GM23338 (cell line): ENCODE measurements at regions not wholly inside any gene's neighbourhood (a gene's known extent, or its start where the extent isn't known, plus 50 kb on each side); places are given as distances from the start of the nearest gene placed in this dataset.

Experiments used
- ATAC-seq: fragments of 200-7000 bp; cut with Tn5 transposase; 3 replicates; pipeline ENCODE4 v1.9.1; 2020
- DNase-seq: peaks from one replicate; pipeline ENCODE4 v3.0.0-alpha.2; 2015; ENCODE audit warnings: low spot score
- H2AFZ ChIP-seq: fragments of 200-600 bp; sonication (generic); 2 replicates; pipeline ENCODE4 v1.8.0; 2016; ENCODE audit warnings: antibody characterized with exemption, mild to moderate bottlenecking, moderate library complexity
- H3F3A ChIP-seq: fragments of 200-600 bp; sonication (generic); replicated peaks from 2 replicates; pipeline ENCODE4 v1.8.0; 2017; ENCODE audit warnings: antibody characterized with exemption, mixed run types, low read depth
- H3K27ac ChIP-seq: fragments of 200-600 bp; sonication (generic); 2 replicates; pipeline ENCODE4 v1.6.1; 2016; ENCODE audit warnings: low read depth
- H3K27me3 ChIP-seq: fragments of 200-600 bp; sonication (generic); 2 replicates; pipeline ENCODE4 v1.8.0; 2016; ENCODE audit warnings: mild to moderate bottlenecking, mixed run types, moderate library complexity; ENCODE audit not compliant: insufficient read depth
- H3K36me3 ChIP-seq: fragments of 200-600 bp; sonication (generic); 2 replicates; pipeline ENCODE4 v1.8.0; 2016; ENCODE audit warnings: mild to moderate bottlenecking; ENCODE audit not compliant: insufficient read depth
- H3K4me1 ChIP-seq: fragments of 200-600 bp; sonication (generic); 2 replicates; pipeline ENCODE4 v1.8.0; 2016; ENCODE audit warnings: mild to moderate bottlenecking, moderate library complexity; ENCODE audit not compliant: insufficient read depth
- H3K4me2 ChIP-seq: fragments of 200-600 bp; sonication (generic); 2 replicates; pipeline ENCODE4 v1.7.1; 2017; ENCODE audit warnings: mixed run types
- H3K4me3 ChIP-seq: fragments of 200-600 bp; sonication (generic); 2 replicates; pipeline ENCODE4 v1.6.1; 2016; ENCODE audit warnings: mixed run types
- H3K79me2 ChIP-seq: fragments of 200-600 bp; sonication (generic); replicated peaks from 2 replicates; pipeline ENCODE4 v1.8.0; 2017; ENCODE audit warnings: mild to moderate bottlenecking; ENCODE audit not compliant: insufficient read depth
- H3K9me2 ChIP-seq: fragments of 200-600 bp; sonication (generic); 2 replicates; pipeline ENCODE4 v1.8.0; 2017; ENCODE audit not compliant: insufficient read depth
- H4K20me1 ChIP-seq: fragments of 200-600 bp; sonication (generic); replicated peaks from 2 replicates; pipeline ENCODE4 v1.8.0; 2017; ENCODE audit warnings: mild to moderate bottlenecking; ENCODE audit not compliant: insufficient read depth
- H3K27ac Mint-ChIP-seq: 2 replicates; pipeline ENCODE4 v1.8.0; 2020; ENCODE audit warnings: inconsistent platforms, mild to moderate bottlenecking, moderate library complexity, mixed read lengths
- H3K27me3 Mint-ChIP-seq: 3 replicates; pipeline ENCODE4 v1.8.0; 2022; ENCODE audit warnings: low read depth, mild to moderate bottlenecking, moderate library complexity, mixed read lengths, inconsistent platforms; ENCODE audit not compliant: insufficient read depth, poor library complexity
- H3K36me3 Mint-ChIP-seq: 3 replicates; pipeline ENCODE4 v1.8.0; 2021; ENCODE audit warnings: low read depth, mild to moderate bottlenecking, inconsistent platforms, moderate library complexity, mixed read lengths
- H3K4me1 Mint-ChIP-seq: 3 replicates; pipeline ENCODE4 v1.8.0; 2020; ENCODE audit warnings: mild to moderate bottlenecking, inconsistent platforms, mixed read lengths
- H3K4me3 Mint-ChIP-seq: 3 replicates; pipeline ENCODE4 v1.8.0; 2021; ENCODE audit warnings: moderate library complexity, mild to moderate bottlenecking, inconsistent platforms, mixed read lengths
- H3K9me3 Mint-ChIP-seq: 3 replicates; pipeline ENCODE4 v1.8.0; 2020; ENCODE audit warnings: moderate library complexity, mild to moderate bottlenecking, inconsistent platforms, mixed read lengths
- CREB1 ChIP-seq: fragments of 250-450 bp; sonication (Bioruptor Pico); IDR thresholded peaks from 2 replicates; pipeline ENCODE4 v1.5.0; 2020; ENCODE audit warnings: low read depth, mild to moderate bottlenecking, moderate library complexity
- EZH2 ChIP-seq: fragments of 200-600 bp; sonication (generic); IDR thresholded peaks from one replicate; pipeline ENCODE4 v1.8.0; 2017; ENCODE audit warnings: antibody characterized with exemption, mild to moderate bottlenecking, low read depth; ENCODE audit not compliant: unreplicated experiment
- EZH2phosphoT487 ChIP-seq: fragments of 200-600 bp; sonication (generic); IDR thresholded peaks from one replicate; pipeline ENCODE4 v1.8.1; 2018; ENCODE audit warnings: antibody characterized with exemption; ENCODE audit not compliant: unreplicated experiment
- JUNB ChIP-seq: IDR thresholded peaks from one replicate; pipeline ENCODE4 v1.6.1; 2016; ENCODE audit warnings: antibody characterized with exemption; ENCODE audit not compliant: unreplicated experiment
- POLR2AphosphoS5 ChIP-seq: IDR thresholded peaks from 2 replicates; pipeline ENCODE4 v1.6.1; 2016; ENCODE audit warnings: antibody characterized with exemption, low read depth
- STAT1 ChIP-seq: IDR thresholded peaks from one replicate; pipeline ENCODE4 v1.6.1; 2016; ENCODE audit warnings: antibody characterized with exemption; ENCODE audit not compliant: unreplicated experiment
- ZNF114 ChIP-seq: fragments of 250-450 bp; sonication (Bioruptor Pico); IDR thresholded peaks from 2 replicates; pipeline ENCODE4 v1.5.0; 2020; ENCODE audit warnings: mild to moderate bottlenecking, moderate library complexity
- ZNF331 ChIP-seq: fragments of 250-450 bp; sonication (Bioruptor Pico); IDR thresholded peaks from 2 replicates; pipeline ENCODE4 v1.5.0; 2020; ENCODE audit warnings: low read depth, mild to moderate bottlenecking, moderate library complexity
- TF ChIP-seq, protein P1 (sequence below): IDR thresholded peaks from 2 replicates; pipeline ENCODE4 v1.6.1; 2016; ENCODE audit warnings: antibody characterized with exemption
- TF ChIP-seq, protein P2 (sequence below): IDR thresholded peaks from one replicate; pipeline ENCODE4 v1.6.1; 2018; ENCODE audit warnings: antibody characterized with exemption; ENCODE audit not compliant: unreplicated experiment
- TF ChIP-seq, protein P3 (sequence below): fragments of 250-450 bp; sonication (Bioruptor Pico); IDR thresholded peaks from 2 replicates; pipeline ENCODE4 v1.5.0; 2020; ENCODE audit warnings: mild to moderate bottlenecking, moderate library complexity

DNA sequence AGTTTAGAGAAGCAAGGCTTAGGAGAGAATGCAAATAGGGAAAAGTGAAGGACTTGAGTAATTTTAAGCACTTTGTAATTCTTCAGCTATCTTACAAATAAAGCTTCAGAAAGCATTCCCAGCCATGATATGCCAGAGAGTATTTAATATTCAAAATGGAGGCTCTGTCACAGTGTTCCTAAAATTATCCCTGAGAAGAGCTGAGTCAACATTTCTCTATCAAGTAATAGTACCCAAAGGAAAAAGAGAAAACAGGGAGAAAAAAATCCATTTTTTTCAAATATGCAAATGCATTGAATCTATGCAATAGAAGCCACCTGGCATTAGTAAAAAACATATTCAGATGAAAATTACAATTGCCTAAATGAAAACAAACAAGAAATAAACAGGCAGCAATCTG is 392.6 kb upstream of the FAM174A start:
- Histone ChIP-seq H4K20me1 (no peaks in the 10 kb centered on the region), H3F3A (no peaks in the 10 kb centered on the region), H2AFZ (no peak overlapping the region), H3K9me2 (no peaks in the 10 kb centered on the region), H3K79me2 (no peaks in the 10 kb centered on the region), H3K4me3 (no peak overlapping the region), H3K4me1 (no peaks in the 10 kb centered on the region), H3K36me3 (no peaks in the 10 kb centered on the region), H3K4me2 (no peak overlapping the region), H3K27me3 (no peaks in the 10 kb centered on the region), H3K27ac (no peak overlapping the region)
- Mint-ChIP-seq H3K4me3 (no peak overlapping the region), H3K4me1 (no peaks in the 10 kb centered on the region), H3K36me3 (no peaks in the 10 kb centered on the region), H3K27ac (no peak overlapping the region), H3K9me3 (no peaks in the 10 kb centered on the region), H3K27me3 (no peaks in the 10 kb centered on the region)
- DNase-seq (no peak), ATAC-seq (no peak)
- TF ChIP-seq, protein P1, sequence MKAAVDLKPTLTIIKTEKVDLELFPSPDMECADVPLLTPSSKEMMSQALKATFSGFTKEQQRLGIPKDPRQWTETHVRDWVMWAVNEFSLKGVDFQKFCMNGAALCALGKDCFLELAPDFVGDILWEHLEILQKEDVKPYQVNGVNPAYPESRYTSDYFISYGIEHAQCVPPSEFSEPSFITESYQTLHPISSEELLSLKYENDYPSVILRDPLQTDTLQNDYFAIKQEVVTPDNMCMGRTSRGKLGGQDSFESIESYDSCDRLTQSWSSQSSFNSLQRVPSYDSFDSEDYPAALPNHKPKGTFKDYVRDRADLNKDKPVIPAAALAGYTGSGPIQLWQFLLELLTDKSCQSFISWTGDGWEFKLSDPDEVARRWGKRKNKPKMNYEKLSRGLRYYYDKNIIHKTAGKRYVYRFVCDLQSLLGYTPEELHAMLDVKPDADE: no peak
- TF ChIP-seq JUNB (no peak), POLR2AphosphoS5 (no peak), ZNF114 (CRISPR knock-in tag) (no peak), ZNF331 (CRISPR knock-in tag) (no peak), STAT1 (no peak), CREB1 (CRISPR knock-in tag) (no peak), EZH2 (no peak), EZH2phosphoT487 (no peak)
- TF ChIP-seq, protein P2, sequence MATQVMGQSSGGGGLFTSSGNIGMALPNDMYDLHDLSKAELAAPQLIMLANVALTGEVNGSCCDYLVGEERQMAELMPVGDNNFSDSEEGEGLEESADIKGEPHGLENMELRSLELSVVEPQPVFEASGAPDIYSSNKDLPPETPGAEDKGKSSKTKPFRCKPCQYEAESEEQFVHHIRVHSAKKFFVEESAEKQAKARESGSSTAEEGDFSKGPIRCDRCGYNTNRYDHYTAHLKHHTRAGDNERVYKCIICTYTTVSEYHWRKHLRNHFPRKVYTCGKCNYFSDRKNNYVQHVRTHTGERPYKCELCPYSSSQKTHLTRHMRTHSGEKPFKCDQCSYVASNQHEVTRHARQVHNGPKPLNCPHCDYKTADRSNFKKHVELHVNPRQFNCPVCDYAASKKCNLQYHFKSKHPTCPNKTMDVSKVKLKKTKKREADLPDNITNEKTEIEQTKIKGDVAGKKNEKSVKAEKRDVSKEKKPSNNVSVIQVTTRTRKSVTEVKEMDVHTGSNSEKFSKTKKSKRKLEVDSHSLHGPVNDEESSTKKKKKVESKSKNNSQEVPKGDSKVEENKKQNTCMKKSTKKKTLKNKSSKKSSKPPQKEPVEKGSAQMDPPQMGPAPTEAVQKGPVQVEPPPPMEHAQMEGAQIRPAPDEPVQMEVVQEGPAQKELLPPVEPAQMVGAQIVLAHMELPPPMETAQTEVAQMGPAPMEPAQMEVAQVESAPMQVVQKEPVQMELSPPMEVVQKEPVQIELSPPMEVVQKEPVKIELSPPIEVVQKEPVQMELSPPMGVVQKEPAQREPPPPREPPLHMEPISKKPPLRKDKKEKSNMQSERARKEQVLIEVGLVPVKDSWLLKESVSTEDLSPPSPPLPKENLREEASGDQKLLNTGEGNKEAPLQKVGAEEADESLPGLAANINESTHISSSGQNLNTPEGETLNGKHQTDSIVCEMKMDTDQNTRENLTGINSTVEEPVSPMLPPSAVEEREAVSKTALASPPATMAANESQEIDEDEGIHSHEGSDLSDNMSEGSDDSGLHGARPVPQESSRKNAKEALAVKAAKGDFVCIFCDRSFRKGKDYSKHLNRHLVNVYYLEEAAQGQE: no peak

DNA sequence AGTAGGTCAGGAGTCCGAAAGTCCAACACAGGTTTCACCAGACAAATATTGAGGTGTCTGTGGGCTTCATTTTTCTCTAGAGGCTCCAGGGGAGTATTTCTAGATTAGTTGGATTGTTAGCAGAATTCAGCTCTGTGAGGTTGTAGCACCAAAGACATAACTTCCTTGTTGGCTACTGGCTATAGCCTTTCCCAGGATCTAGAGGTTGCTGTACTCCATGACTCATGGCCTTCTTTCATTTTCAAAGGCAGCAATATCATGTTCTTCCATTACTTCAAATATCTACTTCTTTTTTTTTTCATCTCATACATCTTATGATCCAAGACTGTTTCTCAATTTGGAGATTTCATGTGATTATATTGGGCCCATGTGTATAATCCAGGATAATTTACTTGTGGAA is 404.0 kb upstream of the FAM174A start:
- no peaks in the 10 kb centered on the region for H3F3A ChIP-seq
- H3K9me2 ChIP-seq: no peaks in the 10 kb centered on the region
- H3K27ac ChIP-seq: no peak overlapping the region
- DNase-seq (no peak), ATAC-seq (no peak)
- H3K79me2 ChIP-seq: no peaks in the 10 kb centered on the region
- Mint-ChIP-seq H3K27ac (no peak overlapping the region), H3K9me3 (no peaks in the 10 kb centered on the region), H3K4me3 (no peak overlapping the region), H3K36me3 (no peaks in the 10 kb centered on the region), H3K27me3 (no peaks in the 10 kb centered on the region), H3K4me1 (no peaks in the 10 kb centered on the region)
- no peak overlapping the region for H3K4me2 ChIP-seq
- no peaks in the 10 kb centered on the region for H4K20me1 ChIP-seq
- no peak overlapping the region for H2AFZ ChIP-seq
- H3K4me1 ChIP-seq: no peaks in the 10 kb centered on the region
- no peaks in the 10 kb centered on the region for H3K36me3 ChIP-seq
- H3K27me3 ChIP-seq: no peaks in the 10 kb centered on the region
- no peak overlapping the region for H3K4me3 ChIP-seq
- TF ChIP-seq, protein P1: no peak
- TF ChIP-seq CREB1 (CRISPR knock-in tag): no peak
- TF ChIP-seq, protein P3, sequence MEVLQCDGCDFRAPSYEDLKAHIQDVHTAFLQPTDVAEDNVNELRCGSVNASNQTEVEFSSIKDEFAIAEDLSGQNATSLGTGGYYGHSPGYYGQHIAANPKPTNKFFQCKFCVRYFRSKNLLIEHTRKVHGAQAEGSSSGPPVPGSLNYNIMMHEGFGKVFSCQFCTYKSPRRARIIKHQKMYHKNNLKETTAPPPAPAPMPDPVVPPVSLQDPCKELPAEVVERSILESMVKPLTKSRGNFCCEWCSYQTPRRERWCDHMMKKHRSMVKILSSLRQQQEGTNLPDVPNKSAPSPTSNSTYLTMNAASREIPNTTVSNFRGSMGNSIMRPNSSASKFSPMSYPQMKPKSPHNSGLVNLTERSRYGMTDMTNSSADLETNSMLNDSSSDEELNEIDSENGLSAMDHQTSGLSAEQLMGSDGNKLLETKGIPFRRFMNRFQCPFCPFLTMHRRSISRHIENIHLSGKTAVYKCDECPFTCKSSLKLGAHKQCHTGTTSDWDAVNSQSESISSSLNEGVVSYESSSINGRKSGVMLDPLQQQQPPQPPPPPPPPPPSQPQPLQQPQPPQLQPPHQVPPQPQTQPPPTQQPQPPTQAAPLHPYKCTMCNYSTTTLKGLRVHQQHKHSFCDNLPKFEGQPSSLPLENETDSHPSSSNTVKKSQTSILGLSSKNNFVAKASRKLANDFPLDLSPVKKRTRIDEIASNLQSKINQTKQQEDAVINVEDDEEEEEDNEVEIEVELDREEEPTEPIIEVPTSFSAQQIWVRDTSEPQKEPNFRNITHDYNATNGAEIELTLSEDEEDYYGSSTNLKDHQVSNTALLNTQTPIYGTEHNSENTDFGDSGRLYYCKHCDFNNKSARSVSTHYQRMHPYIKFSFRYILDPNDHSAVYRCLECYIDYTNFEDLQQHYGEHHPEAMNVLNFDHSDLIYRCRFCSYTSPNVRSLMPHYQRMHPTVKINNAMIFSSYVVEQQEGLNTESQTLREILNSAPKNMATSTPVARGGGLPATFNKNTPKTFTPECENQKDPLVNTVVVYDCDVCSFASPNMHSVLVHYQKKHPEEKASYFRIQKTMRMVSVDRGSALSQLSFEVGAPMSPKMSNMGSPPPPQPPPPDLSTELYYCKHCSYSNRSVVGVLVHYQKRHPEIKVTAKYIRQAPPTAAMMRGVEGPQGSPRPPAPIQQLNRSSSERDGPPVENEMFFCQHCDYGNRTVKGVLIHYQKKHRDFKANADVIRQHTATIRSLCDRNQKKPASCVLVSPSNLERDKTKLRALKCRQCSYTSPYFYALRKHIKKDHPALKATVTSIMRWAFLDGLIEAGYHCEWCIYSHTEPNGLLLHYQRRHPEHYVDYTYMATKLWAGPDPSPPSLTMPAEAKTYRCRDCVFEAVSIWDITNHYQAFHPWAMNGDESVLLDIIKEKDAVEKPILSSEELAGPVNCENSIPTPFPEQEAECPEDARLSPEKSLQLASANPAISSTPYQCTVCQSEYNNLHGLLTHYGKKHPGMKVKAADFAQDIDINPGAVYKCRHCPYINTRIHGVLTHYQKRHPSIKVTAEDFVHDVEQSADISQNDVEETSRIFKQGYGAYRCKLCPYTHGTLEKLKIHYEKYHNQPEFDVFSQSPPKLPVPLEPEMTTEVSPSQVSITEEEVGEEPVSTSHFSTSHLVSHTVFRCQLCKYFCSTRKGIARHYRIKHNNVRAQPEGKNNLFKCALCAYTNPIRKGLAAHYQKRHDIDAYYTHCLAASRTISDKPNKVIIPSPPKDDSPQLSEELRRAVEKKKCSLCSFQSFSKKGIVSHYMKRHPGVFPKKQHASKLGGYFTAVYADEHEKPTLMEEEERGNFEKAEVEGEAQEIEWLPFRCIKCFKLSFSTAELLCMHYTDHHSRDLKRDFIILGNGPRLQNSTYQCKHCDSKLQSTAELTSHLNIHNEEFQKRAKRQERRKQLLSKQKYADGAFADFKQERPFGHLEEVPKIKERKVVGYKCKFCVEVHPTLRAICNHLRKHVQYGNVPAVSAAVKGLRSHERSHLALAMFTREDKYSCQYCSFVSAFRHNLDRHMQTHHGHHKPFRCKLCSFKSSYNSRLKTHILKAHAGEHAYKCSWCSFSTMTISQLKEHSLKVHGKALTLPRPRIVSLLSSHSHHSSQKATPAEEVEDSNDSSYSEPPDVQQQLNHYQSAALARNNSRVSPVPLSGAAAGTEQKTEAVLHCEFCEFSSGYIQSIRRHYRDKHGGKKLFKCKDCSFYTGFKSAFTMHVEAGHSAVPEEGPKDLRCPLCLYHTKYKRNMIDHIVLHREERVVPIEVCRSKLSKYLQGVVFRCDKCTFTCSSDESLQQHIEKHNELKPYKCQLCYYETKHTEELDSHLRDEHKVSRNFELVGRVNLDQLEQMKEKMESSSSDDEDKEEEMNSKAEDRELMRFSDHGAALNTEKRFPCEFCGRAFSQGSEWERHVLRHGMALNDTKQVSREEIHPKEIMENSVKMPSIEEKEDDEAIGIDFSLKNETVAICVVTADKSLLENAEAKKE: no peak
